SK-N-SH (cell line): ENCODE measurements at regions not wholly inside any gene's neighbourhood (a gene's known extent, or its start where the extent isn't known, plus 50 kb on each side); places are given as distances from the start of the nearest gene placed in this dataset.

Source experiments
- CTCF ChIA-PET: fragments of 300-600, 350-600 bp; formaldehyde crosslinking; extraction: SDS; loops from one replicate; lab custom pipeline; 2021; lab: Yijun Ruan, JAX
- POLR2A ChIA-PET: fragments of 350-600 bp; sonication (Branson Sonifier 250); formaldehyde crosslinking; extraction: SDS; loops from one replicate; lab custom pipeline; 2020; ENCODE audit warnings: antibody characterized with exemption, inconsistent platforms; lab: Yijun Ruan, JAX
- DNase-seq: peaks from one replicate; pipeline ENCODE4 v3.0.0; 2012
- H2AFZ ChIP-seq: fragments of 200-600 bp; sonication (generic); 2 replicates; pipeline ENCODE4 v1.8.1; 2016; ENCODE audit warnings: antibody characterized with exemption, mild to moderate bottlenecking, low read depth
- H3F3A ChIP-seq: fragments of 200-600 bp; sonication (generic); replicated peaks from 2 replicates; pipeline ENCODE3; 2016; ENCODE audit warnings: antibody characterized with exemption, mild to moderate bottlenecking; ENCODE audit not compliant: insufficient read depth
- H3K27ac ChIP-seq, 2 experiments: fragments of 200-500 bp in 1 of 2; fragments of 200-600 bp in 1 of 2; sonication (Bioruptor generic) in 1 of 2; sonication (generic), shearing (Covaris generic) in 1 of 2; 2 replicates each; pipeline versions ENCODE4 v1.5.1 to v1.6.1; 2014 to 2016; ENCODE audit warnings: low read depth in 2 of 2, inconsistent platforms in 1 of 2, low read length in 1 of 2, mild to moderate bottlenecking in 1 of 2, mixed read lengths in 1 of 2
- H3K27me3 ChIP-seq: fragments of 200-600 bp; sonication (generic), shearing (Covaris generic); 2 replicates; pipeline ENCODE4 v1.6.1; 2016; ENCODE audit warnings: mixed run types; ENCODE audit not compliant: insufficient read depth
- H3K36me3 ChIP-seq, 2 experiments: fragments of 200-500 bp in 1 of 2; fragments of 200-600 bp in 1 of 2; sonication (Bioruptor generic) in 1 of 2; sonication (generic) in 1 of 2; replicated peaks in 1 of 2; 2 replicates each; pipeline versions ENCODE3 to v1.5.1; 2014 to 2016; ENCODE audit warnings: low read length in 1 of 2, mild to moderate bottlenecking in 1 of 2; ENCODE audit not compliant: insufficient read depth in 2 of 2, control insufficient read depth in 1 of 2
- H3K4me1 ChIP-seq, 2 experiments: fragments of 200-500 bp in 1 of 2; fragments of 200-600 bp in 1 of 2; sonication (Bioruptor generic) in 1 of 2; sonication (generic), shearing (Covaris generic) in 1 of 2; 2 replicates each; pipeline versions ENCODE4 v1.5.1 to v1.6.1; 2014 to 2016; ENCODE audit warnings: low read depth in 1 of 2, low read length in 1 of 2, mixed run types in 1 of 2; ENCODE audit not compliant: insufficient read depth in 2 of 2, control insufficient read depth in 1 of 2
- H3K4me2 ChIP-seq: fragments of 200-600 bp; sonication (generic), shearing (Covaris generic); 2 replicates; pipeline ENCODE4 v1.6.1; 2017; ENCODE audit warnings: mixed run types
- H3K4me3 ChIP-seq, 2 experiments: fragments of 200-500 bp in 1 of 2; fragments of 200-600 bp in 1 of 2; sonication (Bioruptor generic) in 1 of 2; sonication (generic), shearing (Covaris generic) in 1 of 2; 2 replicates each; pipeline versions ENCODE4 v1.5.1 to v1.8.1; 2014 to 2016; ENCODE audit warnings: low read depth in 2 of 2, inconsistent platforms in 1 of 2, low read length in 1 of 2, mild to moderate bottlenecking in 1 of 2, mixed read lengths in 1 of 2, moderate library complexity in 1 of 2
- H3K79me2 ChIP-seq: fragments of 200-600 bp; sonication (generic); 2 replicates; pipeline ENCODE4 v1.8.1; 2017; ENCODE audit warnings: mild to moderate bottlenecking; ENCODE audit not compliant: insufficient read depth
- H3K9ac ChIP-seq: fragments of 200-600 bp; sonication (generic); 2 replicates; pipeline ENCODE4 v1.6.1; 2017; ENCODE audit warnings: mixed run types
- H3K9me2 ChIP-seq: fragments of 200-600 bp; sonication (generic); 2 replicates; pipeline ENCODE4 v1.6.1; 2017; ENCODE audit warnings: mixed run types
- H3K9me3 ChIP-seq: fragments of 200-600 bp; sonication (generic); 2 replicates; pipeline ENCODE4 v1.6.1; 2017; ENCODE audit warnings: mixed run types, mild to moderate bottlenecking, moderate library complexity
- H4K20me1 ChIP-seq: fragments of 200-600 bp; sonication (generic); 2 replicates; pipeline ENCODE4 v1.6.1; 2017; ENCODE audit warnings: mild to moderate bottlenecking, mixed run types; ENCODE audit not compliant: insufficient read depth
- ELF1 ChIP-seq: IDR thresholded peaks from 2 replicates; pipeline ENCODE4 v1.4.0; 2012
- FOSL2 ChIP-seq: IDR thresholded peaks from 2 replicates; pipeline ENCODE4 v1.4.0; 2012; ENCODE audit warnings: low read depth, mild to moderate bottlenecking, moderate library complexity, borderline replicate concordance
- FOXM1 ChIP-seq: IDR thresholded peaks from 2 replicates; pipeline ENCODE4 v1.4.0; 2012; ENCODE audit warnings: low read depth, mild to moderate bottlenecking
- GATA2 ChIP-seq: sonication (generic); formaldehyde crosslinking; IDR thresholded peaks from 2 replicates; pipeline ENCODE4 v1.5.0; 2020; ENCODE audit warnings: mild to moderate bottlenecking, missing genetic modification reagents
- JUND ChIP-seq: IDR thresholded peaks from 2 replicates; pipeline ENCODE4 v1.4.0; 2012
- MXI1 ChIP-seq: IDR thresholded peaks from 2 replicates; pipeline ENCODE4 v1.6.1; 2012; ENCODE audit warnings: mild to moderate bottlenecking, low read depth, low read length, improper control_type of control experiment
- NRF1 ChIP-seq: IDR thresholded peaks from 2 replicates; pipeline ENCODE4 v1.6.1; 2012; ENCODE audit warnings: low read depth, mild to moderate bottlenecking, low read length
- POLR2AphosphoS5 ChIP-seq: IDR thresholded peaks from 2 replicates; pipeline ENCODE4 v1.6.1; 2012; ENCODE audit warnings: low read depth, low read length
- RAD21 ChIP-seq: IDR thresholded peaks from 2 replicates; pipeline ENCODE4 v1.6.1; 2012; ENCODE audit warnings: mild to moderate bottlenecking, low read length
- RFX5 ChIP-seq: IDR thresholded peaks from 2 replicates; pipeline ENCODE4 v1.6.1; 2012; ENCODE audit warnings: mild to moderate bottlenecking, improper control_type of control experiment, low read length
- RXRA ChIP-seq: IDR thresholded peaks from 2 replicates; pipeline ENCODE4 v1.4.0; 2012; ENCODE audit warnings: low read depth, mild to moderate bottlenecking, borderline replicate concordance
- SIN3A ChIP-seq: IDR thresholded peaks from 2 replicates; pipeline ENCODE4 v1.6.1; 2012; ENCODE audit warnings: low read depth, mild to moderate bottlenecking, low read length, moderate library complexity, borderline replicate concordance
- TEAD4 ChIP-seq: IDR thresholded peaks from 2 replicates; pipeline ENCODE4 v1.4.0; 2012; ENCODE audit warnings: mild to moderate bottlenecking, borderline replicate concordance; ENCODE audit not compliant: insufficient read depth
- YY1 ChIP-seq: IDR thresholded peaks from 2 replicates; pipeline ENCODE4 v1.4.0; 2012; ENCODE audit warnings: low read depth, mild to moderate bottlenecking
- WGBS: methylation state at CpG from one replicate; pipeline ENCODE4 v1.1.6; 2017; ENCODE audit warnings: low lambda C conversion rate; 5-methylcytosine and 5-hydroxymethylcytosine counted together
- TF ChIP-seq, protein P1 (sequence below): IDR thresholded peaks from 2 replicates; pipeline ENCODE4 v1.4.0; 2012; ENCODE audit warnings: low read depth, borderline replicate concordance
- TF ChIP-seq, protein P2 (sequence below): IDR thresholded peaks from 2 replicates; pipeline ENCODE4; 2012
- TF ChIP-seq, protein P3 (sequence below): fragments of 200-600 bp; sonication (generic); IDR thresholded peaks from 2 replicates; pipeline ENCODE4 v1.6.1; 2017; ENCODE audit warnings: antibody characterized with exemption, mild to moderate bottlenecking, moderate library complexity
- TF ChIP-seq, protein P4 (sequence below): fragments of 150-350 bp; IDR thresholded peaks from 2 replicates; pipeline ENCODE4 v1.6.1; 2017; ENCODE audit warnings: antibody characterized with exemption, low read length, low read depth, borderline replicate concordance

DNA sequence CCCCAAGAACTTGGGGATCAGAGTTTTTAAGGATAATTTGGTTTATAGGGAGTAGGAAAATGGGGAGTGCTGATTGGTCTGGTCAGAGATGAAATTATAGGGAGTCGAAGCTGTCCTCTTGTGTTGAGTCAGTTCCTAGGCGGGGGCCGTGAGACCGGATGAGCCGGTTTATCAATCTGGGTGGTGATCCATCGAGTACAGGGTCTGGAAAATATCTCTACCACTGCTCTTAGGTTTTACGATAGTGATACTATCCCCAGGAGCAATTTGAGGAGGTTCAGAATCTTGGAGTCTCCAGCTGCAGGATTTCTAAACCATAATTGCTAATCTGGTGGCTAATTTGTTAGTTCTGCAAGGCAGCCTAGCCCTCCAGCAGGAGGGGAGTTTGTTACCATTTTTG lies 403.4 kb downstream of the CDH11 start:
- POLR2A ChIA-PET = no interaction called here
- WGBS = 81% methylated on average over 7 of the region's 7 CpGs
- H3K9me3 ChIP-seq = no peaks in the 10 kb centered on the region

More for the DNA sequence above, 403.4 kb downstream of the CDH11 start:
- Histone ChIP-seq H4K20me1 (no peaks in the 10 kb centered on the region), H3K27me3 (no peaks in the 10 kb centered on the region), H2AFZ (no peak overlapping the region), H3K79me2 (no peaks in the 10 kb centered on the region), H3K9ac (no peak overlapping the region), H3K4me2 (no peak overlapping the region), H3K36me3 (no peaks in the 10 kb centered on the region), H3K27ac (no peak overlapping the region), H3K9me2 (no peaks in the 10 kb centered on the region), H3K4me3 (no peak overlapping the region), H3K4me1 (no peaks in the 10 kb centered on the region; a peak in 1 of 4 replicates), H3F3A (peaks cover 5% of the 10 kb centered on the region)
- no peak for DNase-seq
- no peak for TF ChIP-seq RAD21
- TF ChIP-seq TEAD4 = no peak
- TF ChIP-seq, protein P1, sequence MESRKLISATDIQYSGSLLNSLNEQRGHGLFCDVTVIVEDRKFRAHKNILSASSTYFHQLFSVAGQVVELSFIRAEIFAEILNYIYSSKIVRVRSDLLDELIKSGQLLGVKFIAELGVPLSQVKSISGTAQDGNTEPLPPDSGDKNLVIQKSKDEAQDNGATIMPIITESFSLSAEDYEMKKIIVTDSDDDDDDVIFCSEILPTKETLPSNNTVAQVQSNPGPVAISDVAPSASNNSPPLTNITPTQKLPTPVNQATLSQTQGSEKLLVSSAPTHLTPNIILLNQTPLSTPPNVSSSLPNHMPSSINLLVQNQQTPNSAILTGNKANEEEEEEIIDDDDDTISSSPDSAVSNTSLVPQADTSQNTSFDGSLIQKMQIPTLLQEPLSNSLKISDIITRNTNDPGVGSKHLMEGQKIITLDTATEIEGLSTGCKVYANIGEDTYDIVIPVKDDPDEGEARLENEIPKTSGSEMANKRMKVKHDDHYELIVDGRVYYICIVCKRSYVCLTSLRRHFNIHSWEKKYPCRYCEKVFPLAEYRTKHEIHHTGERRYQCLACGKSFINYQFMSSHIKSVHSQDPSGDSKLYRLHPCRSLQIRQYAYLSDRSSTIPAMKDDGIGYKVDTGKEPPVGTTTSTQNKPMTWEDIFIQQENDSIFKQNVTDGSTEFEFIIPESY = no peak
- TF ChIP-seq NRF1 = no peak
- no peak for TF ChIP-seq FOXM1
- no peak for TF ChIP-seq SIN3A
- TF ChIP-seq, protein P2, sequence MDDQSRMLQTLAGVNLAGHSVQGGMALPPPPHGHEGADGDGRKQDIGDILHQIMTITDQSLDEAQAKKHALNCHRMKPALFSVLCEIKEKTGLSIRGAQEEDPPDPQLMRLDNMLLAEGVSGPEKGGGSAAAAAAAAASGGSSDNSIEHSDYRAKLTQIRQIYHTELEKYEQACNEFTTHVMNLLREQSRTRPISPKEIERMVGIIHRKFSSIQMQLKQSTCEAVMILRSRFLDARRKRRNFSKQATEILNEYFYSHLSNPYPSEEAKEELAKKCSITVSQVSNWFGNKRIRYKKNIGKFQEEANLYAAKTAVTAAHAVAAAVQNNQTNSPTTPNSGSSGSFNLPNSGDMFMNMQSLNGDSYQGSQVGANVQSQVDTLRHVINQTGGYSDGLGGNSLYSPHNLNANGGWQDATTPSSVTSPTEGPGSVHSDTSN = no peak
- TF ChIP-seq GATA2 (CRISPR knock-in tag) = no peak
- TF ChIP-seq, protein P3, sequence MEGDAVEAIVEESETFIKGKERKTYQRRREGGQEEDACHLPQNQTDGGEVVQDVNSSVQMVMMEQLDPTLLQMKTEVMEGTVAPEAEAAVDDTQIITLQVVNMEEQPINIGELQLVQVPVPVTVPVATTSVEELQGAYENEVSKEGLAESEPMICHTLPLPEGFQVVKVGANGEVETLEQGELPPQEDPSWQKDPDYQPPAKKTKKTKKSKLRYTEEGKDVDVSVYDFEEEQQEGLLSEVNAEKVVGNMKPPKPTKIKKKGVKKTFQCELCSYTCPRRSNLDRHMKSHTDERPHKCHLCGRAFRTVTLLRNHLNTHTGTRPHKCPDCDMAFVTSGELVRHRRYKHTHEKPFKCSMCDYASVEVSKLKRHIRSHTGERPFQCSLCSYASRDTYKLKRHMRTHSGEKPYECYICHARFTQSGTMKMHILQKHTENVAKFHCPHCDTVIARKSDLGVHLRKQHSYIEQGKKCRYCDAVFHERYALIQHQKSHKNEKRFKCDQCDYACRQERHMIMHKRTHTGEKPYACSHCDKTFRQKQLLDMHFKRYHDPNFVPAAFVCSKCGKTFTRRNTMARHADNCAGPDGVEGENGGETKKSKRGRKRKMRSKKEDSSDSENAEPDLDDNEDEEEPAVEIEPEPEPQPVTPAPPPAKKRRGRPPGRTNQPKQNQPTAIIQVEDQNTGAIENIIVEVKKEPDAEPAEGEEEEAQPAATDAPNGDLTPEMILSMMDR = no peak
- no peak for TF ChIP-seq FOSL2
- TF ChIP-seq ELF1 = no peak
- TF ChIP-seq YY1 = no peak
- TF ChIP-seq RFX5 = no peak
- TF ChIP-seq, protein P4, sequence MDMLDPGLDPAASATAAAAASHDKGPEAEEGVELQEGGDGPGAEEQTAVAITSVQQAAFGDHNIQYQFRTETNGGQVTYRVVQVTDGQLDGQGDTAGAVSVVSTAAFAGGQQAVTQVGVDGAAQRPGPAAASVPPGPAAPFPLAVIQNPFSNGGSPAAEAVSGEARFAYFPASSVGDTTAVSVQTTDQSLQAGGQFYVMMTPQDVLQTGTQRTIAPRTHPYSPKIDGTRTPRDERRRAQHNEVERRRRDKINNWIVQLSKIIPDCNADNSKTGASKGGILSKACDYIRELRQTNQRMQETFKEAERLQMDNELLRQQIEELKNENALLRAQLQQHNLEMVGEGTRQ = no peak
- TF ChIP-seq JUND = no peak
- TF ChIP-seq POLR2AphosphoS5 = no peak
- TF ChIP-seq RXRA = no peak
- no peak for TF ChIP-seq MXI1
- CTCF ChIA-PET = no interaction called here
